GM21737 (cell line): ENCODE measurements at regions not wholly inside any gene's neighbourhood (a gene's known extent, or its start where the extent isn't known, plus 50 kb on each side); places are given as distances from the start of the nearest gene placed in this dataset.
A peak's percentile ranks its signal among the peaks of the same experiment; 100 is the strongest.

Experiments
- ATAC-seq: cut with Tn5 transposase; IDR thresholded peaks from one replicate; pipeline ENCODE4 v1.9.1; 2021; ENCODE audit warnings: mild to moderate bottlenecking, moderate library complexity; ENCODE audit not compliant: unreplicated experiment

DNA sequence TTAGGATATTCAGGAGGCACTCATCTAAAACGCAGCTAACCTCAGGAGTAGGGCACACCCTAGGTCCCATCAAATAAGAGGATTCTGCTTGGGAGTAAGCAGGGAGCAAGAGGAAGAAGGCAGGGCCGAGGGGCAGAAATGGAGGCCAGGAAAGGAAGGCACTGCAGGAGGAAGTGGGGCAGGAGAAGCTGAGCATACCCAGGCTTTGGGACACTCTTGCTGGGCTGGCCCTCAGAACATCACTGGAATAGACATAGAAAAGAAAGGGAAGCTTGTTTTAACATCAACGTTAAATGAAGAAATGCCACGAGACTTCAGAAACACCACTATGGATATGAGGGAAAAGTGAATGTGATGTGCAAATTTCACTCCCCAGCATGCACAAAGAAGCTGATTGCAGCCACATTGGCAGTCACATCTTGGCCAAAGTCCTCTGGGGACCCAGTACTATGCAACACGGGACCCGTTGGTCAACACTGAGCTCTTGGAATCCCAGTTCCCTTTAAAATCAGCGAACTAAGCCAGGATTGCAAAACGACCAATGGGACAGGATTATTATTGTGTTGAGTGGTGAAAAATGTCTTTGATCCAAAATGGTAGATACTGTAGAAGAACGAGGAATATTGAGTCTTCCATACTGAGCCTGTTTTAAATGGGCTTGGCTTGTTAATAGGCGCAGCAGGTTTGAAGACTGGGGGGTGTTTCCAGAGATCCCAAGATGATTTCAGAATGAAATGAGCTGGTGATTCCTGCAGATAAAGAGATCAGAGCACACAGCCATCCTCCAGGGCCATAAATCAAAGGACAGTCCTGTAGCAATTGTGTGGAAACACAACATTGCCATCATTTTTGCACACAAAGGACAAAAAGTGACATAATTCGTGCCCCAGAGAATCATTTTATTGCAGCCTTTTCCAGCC is 152.4 kb downstream of the TOMM20 start:
- ATAC-seq: no peak

DNA sequence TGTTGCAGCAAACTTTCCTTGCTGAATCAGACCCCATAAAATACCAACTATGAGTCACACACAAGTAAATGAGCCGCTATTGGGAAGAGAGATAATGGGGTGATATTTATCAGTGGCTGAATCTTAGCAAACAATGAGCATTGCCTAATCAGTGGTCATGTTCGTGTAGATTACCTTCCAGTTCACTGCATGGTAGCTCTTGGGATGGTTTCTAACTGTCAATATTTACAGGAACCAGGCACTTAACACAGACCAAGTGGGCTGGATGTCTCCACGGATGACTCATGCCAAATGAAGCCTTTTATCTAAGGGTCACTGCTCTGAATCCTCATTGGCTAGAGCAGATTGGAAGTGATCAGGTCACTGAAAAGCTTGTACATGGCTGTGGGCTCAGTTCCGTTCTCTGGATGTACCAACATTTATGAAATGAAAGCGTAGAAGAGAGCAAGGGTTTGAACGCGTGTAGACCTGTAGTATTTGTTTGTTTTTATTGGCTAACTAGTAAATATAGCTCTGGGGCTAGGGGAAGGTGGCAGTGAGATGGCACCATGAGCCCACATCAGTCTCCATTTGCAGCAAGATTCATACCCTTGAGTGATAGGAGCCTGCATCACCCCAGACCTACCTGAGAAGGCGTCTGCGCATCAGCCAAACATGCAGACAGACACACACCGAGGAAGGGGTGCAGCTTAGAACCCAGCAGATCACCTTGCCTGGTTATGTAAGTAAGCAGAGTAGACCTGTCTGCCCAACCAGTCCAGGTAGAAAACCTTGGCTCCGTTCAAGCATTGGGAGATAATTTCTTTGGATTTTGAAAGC is 153.3 kb downstream of the TOMM20 start:
- ATAC-seq: no peak

DNA sequence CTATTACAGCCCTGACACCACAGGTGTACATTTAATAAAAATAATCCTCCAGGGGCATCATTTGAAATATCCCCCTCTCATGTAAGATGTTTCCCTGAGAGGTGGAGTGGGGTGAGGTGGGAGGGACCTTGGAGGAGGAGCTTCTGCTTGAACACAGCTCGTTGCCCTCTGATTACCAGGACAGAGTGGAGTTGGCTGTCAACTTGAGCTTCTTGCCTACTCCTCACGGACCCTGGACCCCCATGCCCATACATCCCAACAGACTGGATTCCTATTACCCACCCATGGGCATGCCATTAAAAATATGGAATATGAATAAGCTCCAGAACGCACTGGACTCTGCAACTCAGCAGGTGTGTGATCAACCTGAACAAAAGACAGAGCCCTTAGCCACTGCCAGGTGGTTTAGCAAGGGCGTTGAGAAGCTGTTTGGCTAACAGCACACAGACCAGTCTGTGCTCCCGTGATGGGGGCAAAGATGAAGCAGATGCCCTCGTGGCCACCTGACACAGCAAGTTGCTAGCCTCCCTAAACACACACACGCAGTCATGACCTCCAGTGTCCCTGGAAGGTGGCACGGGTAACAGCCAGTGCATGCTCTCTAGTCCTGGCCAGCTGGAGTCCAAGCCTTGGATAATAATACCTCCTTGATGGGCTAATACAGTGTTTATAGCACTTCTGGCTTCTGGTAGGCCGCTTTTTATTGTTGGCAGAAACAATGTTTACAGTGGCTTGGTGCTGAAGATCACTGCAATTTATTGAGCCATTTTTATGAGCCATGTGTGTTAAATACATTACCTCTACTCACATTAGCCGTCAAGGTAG is 155.0 kb downstream of the TOMM20 start:
- no peak for ATAC-seq

DNA sequence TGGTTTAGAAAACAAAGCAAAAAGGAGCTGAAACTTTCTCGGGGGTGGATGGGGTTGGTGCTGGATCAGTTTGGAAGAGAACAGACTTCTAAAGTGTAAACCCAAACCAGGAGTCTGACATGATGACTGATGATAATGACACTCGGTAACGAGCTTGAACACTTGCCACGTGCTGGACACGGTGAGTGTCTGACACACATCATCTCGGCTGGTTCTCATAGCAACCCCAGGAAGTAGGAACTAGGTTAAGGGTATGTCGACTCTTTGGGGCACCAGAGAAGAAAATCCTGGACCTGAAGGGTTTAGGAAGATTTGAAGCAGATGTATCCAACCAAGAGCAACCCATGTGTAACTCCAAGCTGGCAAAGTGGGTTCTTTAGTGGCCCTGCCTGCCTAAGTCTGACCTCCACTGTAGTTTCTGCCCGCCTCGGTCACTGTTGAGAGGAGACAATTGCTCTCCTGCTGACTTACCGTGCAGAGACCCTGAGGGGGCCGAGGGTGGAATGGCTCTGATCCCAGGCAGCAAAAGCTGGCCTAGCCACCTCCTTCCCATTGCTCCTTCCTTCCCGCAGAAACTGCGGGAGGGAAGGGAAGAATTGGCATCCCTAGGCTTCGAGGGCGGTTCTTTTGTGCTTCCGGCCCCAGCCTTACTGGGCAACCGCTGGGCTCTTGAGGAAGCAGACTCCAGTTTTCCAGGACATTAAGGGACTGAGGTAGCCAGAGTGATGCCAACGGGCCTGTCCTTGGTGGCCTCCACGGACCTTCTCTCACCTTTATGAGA is 156.0 kb downstream of the TOMM20 start:
- no peak for ATAC-seq

DNA sequence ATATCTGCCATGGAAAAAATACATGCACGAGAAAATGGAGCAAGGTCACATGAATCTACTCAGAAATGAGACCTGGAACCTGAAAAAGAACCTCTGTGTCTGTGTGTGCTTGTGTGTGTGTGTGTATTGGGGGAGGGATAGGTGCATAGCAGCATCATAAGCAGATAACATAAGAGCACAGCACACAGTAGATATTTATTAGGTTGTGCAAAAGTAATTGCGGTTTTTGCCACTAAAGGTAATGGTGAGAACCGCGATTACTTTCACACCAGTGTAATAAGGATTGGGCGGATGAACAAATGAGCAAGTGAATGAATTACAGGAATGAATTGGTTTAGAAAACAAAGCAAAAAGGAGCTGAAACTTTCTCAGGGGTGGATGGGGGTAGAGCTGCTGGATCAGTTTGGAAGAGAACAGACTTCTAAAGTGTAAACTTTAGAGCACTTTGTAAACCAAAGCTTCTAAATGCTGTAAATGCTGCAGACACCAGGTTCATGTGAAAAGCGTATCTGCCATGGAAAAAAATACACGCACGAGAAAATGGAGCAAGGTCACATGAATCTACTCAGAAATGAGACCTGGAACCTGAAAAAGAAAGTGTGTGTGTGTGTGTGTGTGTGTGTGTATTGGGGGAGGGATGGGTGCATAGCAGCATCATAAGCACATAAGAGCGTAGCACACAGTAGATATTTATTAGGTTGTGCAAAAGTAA is 156.9 kb downstream of the TOMM20 start:
- no peak for ATAC-seq

DNA sequence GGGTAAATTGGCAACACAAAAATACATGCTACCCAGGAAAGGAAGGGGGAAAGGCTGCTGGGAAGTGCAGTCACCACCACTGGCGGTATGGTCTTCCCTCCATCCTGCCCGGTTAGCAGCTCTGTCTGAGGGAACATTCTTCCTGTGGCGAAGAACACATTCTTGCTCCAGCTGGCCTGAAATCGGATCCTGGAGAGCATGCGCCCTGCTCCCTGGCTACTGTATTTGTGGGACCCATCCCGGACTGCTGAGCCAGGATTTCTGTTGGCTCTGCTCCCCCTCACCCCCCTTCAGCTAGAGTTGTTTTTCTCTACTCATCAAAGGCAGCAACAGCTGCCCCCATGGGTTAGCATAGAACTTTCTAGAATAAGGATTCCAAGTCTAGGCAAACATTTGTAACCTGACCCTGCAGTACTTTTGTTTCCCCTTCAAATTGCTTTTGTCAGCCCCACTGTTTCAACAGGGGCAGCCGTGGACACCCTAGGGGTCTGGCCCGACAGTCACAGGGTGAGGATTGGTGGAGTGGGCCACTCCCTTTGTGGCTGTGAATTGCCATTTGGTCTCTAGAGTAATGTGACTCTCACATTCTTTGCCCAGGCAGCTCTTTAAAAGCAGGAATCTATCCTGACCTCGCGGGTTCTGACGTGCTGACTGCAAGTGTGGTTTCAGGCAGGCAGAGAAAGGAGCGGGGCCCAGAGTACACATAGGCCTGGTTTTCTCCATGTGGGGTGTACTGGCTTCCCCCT is 157.7 kb downstream of the TOMM20 start:
- no peak for ATAC-seq

DNA sequence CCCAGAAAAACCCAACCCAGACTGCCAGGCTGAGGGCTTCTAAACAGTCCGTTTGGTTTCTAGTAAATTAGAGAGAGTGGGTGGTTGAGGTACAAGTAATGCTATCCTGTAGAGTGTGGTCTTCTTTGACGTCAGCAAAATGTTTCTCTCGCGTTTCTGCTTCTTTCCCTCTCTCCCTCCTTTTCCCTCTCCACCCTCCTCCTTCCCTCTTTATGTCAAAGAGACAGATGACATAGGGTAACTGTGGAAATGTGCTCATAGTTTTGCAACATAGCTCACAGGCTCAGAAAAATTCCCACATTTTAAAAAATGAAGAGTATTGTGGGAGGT is 158.3 kb downstream of the TOMM20 start:
- no peak for ATAC-seq

DNA sequence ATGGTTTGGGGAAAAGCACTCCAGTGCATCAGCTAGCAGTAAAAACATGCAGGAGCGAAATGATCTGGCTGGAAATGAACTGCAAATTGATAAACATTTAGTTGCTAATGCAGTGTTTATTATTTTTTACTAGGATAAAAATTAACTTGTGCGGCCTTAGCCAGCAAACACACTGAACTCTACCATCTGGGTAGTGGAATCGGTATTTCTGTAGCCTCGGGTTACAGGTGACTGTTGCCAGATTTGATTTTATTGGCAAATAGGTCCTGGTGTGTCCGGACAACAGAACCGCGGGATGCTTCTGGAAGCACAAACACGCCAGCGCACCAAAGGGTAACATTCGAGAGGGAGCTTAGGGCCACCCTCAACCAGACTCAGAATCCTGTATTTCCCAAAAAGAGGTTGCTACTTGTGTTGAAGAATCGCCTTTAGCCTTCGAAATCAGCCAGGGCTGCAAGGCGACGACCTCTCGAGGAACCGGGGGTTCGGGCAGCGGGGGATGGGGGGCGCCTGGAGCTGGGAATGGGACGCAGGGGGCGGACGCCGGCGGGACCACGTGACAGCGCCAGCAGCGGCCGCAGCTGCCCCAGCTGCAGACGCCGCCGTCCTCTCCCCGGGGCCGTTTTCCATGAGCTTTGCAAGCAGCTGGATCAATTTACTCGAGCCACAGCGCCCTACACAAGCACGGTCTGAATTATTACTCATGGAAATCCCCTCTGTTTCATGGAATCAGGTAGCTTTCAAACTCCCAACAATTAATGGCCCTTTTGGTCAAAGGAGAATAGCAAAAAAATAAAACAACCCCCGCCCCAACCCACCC is 158.8 kb downstream of the TOMM20 start:
- no peak for ATAC-seq

DNA sequence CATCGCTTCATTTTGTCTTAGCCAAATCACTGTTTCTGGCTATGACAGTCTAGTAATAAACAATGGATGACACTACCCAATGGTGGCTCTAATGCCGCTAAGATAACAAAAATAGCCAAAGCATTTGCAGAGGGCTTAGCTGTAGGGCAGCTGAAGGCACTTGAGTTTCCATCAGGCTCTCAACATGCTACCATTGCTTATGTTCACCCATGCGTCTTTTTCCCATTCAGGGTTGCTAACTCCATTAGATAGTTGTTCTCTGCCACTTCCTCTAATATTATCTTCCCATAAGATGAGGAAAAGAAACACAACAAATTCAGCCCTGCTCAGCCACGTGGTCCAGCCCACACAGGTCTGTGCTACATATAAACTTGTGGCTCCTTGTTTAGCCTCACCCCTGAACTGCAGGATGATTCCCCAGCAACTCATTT is 159.6 kb downstream of the TOMM20 start:
- no peak for ATAC-seq

DNA sequence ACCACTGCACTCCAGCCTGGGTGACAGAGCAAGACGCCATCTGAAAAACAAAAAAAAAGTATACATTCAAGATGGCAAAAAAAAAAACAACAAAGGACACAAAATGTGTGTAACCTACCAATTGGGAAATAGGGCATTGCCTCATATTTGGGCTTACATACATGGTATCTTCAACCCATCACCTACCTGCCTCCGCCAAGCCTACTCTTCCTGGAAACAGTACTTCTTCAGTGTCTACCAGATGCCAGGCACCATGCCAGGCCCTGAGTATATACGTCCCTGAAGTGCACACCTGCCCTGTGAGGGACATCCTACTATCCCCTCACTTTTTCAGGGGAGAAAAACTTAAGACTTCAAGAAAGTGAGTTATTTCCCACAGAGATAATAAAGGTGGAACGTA is 160.2 kb downstream of the TOMM20 start:
- ATAC-seq: no peak

DNA sequence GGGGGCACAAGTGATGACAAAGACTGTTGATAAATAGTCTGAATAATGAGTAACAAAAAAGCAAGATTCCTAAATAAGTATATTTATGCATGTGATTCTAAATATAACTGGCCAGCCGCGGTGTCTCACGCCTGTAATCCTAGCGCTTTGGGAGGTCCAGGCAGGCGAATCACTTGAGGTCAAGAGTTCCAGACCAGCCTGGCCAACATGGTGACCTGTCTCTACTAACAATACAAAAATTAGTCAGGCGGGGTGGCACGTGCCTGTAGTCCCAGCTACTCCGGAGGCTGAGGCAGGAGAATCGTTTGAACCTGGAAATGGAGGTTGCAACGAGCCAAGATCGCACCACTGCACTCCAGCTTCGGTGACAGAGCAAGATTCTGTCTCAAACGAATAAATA is 161.5 kb downstream of the TOMM20 start:
- ATAC-seq: no peak

DNA sequence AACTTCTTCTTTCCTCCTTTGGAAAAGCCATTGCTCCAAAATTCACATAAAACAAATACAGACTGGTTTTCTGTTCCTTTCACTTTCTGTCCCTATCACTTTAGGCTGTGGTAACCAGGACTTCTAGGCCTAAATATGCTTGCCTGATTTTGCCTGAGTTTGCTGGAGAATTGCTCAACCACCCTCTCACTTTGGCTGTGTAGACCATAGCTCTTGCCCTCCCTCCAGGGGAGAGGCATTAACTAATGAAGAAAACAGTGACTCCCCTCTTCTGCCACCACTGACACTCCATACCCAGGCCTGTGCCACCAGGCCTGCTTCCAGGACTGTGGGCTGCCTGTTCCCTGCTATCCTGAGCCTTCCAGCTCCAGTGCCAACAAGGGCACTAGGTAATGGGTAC is 163.5 kb downstream of the TOMM20 start:
- ATAC-seq: no peak

DNA sequence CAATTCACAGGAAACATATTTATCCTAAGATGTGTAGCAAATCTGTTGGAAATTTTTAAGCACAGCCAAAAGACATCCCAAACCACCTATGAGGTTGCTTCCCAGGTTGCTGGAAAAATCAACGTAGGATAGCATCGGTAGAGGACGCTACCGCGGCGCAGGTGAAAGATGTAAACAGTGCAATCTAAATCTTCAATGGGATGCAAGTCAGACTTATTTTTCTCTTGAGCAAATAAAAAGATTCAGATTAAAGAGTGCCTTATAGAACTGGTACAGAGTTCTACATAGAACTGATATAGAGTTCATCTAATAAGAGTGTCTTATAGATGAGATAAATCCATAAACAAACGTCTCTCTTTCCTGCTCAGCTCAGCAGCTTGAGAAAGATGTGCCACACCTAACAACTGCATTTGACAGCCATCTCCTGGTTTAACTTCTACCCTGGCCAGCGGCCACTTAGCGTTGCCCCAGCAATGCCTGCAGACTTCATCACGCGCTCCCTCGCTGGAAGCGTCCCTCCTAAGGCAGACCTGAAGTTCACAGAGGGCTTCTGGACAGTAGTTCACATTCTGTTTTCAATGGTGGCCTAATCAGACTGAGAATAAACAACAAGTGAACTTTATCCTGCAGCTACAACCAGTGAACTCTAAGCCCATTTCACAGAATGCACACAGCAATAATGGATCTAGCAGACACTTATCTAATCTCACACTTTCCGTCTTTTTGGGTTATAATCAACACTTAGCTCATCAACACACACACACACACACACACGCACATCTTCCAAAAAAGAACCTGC is 164.5 kb downstream of the TOMM20 start:
- ATAC-seq: no peak

DNA sequence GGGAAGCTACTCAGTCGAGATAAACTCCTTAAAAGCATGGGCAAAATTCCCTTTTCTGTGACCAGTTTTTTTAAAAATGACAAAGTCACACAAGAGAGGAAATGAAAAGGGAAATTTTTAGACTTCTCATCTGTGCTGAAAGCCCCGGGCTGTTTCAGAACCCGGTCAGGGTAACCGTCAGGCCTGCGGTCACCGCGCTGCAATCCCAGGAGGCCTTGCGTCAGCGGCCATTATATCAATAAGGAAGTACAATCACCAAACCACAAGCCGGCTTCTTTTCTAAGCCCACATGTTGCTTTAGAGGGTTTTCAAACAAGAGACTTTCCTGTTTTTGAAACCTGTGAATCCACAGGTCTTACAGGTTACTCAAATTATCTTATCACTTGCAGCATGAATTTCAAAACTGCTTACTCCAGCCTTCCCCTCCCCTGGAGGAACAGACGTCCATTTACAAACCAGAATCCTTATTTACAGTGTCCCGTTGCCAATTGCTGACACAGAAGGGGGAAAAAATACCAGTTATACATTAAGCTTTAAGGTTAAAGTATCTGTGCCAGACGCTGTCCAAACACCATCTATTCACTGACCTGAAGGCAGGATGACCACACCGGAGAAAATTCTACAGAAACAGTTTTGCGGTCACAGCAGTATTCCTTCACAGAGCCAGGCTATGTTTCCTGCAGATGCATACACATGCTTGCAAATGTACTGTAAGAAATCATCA is 165.3 kb downstream of the TOMM20 start:
- ATAC-seq: peak; percentile 79

DNA sequence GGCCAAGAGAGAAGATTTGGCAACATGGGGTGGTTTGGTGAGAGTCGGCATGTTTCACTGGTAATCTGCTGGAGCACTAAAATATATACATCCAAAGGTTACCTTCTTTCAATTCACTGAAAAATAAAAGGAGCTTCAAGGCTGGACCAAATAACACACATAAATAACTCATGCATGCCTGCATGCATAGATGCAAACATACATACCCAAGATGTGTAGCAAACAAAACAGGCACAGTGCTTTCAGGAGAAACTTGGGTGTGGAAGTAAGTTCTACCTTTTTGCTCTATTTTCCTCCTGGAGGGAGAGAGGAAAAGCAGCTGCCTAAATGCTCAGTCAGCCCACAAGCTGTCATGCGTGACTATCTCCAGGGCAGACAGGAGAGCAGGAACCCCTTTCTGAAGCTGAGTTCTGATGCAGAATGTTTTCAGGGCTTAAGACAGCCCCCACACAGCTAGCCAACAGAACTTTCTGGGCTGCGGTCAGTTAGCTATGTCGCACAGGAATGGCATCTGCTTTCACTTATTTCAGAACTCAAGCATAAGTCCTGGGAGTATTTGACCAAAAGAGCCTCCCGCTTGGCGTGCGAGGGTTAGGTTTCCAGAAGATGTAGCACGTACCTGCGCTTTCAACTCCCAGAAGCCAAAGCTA is 166.2 kb downstream of the TOMM20 start:
- ATAC-seq: peak; percentile 44
